GM18508 (cell line): ENCODE measurements at regions not wholly inside any gene's neighbourhood (a gene's known extent, or its start where the extent isn't known, plus 50 kb on each side); places are given as distances from the start of the nearest gene placed in this dataset.
A peak's percentile ranks its signal among the peaks of the same experiment; 100 is the strongest.
"Not testable (repeated sequence)": the region's sequence is repeated elsewhere in the genome, so short reads cannot be mapped to it uniquely, and the experiment has no call there.

Source experiments
- ATAC-seq: cut with Tn5 transposase; IDR thresholded peaks from one replicate; pipeline ENCODE4 v1.9.1; 2021; ENCODE audit warnings: moderate number of reproducible peaks; ENCODE audit not compliant: insufficient read depth, unreplicated experiment

DNA sequence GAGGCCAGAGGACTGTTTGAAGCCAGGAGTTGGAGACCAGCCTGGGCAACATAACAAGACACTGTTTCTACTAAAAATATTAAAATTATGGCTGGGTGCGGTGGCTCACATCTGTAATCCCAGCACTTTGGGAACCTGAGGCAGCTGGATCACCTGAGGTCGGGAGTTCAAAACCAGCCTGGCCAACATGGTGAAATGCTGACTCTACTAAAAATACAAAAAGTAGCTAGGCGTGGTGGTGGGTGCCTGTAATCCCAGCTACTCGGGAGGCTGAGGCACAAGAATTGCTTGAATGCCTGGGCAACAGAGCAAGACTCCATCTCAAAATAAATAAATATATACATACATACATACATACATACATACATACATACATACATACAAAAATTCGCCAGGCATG, 99.7 kb downstream of the TMEM130 start:
- ATAC-seq, result not testable (repeated sequence)

DNA sequence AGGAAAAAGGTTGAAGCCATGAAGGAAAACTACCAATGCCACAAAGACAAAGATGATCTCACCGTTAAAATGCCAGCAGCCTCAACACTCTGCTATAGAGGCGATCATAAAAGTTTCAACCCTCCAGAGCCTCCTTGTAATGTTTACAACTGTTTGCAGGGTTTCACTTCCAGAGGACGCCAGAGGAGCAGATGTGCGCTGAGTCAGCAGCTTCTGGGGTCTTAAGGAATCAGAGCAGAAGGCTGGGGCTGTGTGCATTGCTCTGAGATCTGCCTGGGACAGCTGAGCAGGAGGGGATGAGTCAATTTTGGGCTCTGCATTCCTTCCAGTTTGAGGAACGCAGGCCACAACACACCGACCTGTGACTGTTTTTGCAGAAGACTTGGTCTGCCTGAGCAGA, 98.3 kb downstream of the TMEM130 start:
- ATAC-seq, result no peak

GRCh38 chr7:98771941-98772603, 97.7 kb downstream of the TMEM130 start:
- no peak for ATAC-seq

DNA sequence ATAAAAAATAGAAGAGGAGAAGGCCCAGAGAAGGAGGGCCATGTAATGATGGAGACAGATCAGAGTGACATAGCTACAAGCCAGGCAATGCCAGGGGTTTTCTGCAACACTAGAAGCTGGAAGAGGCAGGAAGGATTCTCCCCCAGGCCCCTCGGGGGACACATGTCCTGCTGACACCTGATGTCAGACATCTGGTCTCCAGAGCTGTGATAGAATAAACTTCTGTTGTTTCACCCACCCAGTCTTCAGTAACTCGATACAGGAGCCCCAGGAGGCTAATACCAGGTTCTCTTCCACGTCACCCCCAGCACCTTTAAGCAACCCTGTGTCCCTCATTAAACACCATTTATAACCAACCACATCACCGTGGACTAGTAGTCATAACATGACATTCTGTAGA, 94.9 kb downstream of the TMEM130 start:
- ATAC-seq, result no peak

DNA sequence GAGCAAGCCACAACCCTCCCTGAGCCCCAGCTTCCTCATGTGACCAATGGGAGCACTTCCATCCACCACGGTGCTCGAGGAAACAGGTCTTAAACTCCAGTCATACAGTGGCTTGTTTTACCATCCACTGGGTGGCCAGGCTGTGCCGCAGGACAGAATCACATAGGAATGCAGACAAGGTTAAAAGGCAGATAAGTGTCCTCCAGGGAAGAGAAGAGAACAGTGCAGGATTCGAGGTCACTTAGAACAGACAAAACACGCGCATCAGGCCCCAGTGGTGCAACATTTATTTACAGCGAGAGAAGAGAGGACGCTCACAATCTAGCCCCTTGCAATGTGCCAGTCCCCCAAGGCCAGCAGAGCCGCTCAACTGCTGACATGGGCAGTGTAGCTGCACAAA, 92.8 kb downstream of the TMEM130 start:
- ATAC-seq, result no peak

DNA sequence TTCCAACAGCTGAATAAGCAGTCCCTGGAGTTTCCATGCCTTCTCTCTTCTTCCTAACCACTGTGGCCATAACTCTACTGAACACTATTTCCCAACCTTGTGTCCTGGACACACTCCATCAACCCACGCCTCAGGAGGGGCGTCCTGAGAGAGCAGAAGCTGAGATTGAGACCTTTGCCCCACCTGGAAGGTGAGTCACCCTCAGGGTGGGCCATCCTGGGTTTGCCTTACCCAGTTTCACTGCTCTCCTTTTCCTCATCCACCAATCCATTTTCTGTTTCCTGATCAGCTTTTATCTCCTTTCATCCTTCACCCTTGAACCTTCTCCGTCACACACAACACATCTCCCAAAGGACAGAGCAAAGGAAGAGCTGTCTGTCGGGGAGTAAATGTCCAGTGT, 91.4 kb downstream of the TMEM130 start:
- ATAC-seq, result no peak

DNA sequence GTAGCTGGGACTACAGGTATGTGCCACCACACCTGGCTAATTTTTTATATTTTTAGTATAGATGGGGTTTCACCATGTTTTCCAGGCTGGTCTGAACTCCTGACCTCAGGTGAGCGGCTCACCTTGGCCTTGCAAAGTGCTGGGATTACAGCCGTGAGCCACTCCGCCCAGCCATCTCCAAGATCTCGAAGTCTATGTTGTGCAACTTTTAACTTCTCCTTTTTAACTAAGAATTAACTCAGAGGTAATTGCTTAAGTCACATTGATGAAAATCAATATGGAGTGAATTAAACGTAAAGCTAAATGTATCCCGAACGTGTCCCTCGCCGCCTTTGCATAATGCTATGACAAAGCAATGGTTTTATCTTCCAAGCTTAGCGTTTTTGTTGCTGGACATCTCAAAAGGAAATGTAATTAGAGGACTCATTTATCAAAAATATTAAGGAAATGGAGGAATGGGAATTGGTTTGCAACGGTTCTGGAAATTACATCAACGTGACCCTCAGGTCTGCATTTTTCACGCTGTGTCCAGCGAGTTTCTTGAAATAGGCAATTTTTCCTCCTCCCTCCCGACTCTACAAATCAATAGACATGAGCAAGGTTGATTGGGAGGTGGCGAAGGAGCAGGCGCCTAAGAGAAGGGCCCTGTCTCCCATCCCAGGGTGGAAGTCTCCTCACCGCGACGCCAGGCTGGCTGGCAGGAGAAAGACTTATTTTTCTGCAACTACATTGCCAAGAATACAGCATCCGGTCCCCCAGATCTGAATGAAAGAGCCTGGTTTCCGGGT, 89.8 kb downstream of the TMEM130 start:
- ATAC-seq, result no peak

DNA sequence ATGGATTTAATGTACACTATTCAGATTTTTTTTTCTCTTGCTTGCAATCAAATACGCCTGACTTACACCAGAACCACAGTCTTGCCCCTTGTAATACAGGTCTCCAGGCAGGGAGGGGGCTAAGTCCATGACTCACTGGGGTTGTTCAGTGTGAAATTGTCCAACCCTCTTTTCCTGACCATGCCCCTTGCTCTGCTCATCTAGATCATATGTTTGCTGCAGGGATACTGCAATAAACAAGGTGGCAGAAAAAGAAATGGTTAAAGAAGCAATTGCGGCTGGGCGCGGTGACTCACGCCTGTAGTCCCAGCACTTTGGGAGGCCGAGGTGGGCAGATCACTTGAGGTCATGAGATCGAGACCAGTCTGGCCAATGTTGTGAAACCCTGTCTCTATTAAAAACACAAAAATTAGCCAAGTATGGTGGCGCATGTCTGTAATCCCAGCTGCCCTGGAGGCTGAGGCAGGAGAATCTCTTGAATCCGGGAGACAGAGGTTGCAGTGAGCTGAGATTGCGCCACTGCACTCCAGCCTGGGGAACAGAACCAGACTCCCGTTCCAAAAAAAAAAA, 85.5 kb downstream of the TMEM130 start:
- ATAC-seq, result no peak

- ATAC-seq, result no peak
Measured at GRCh38 chr7:98785929-98786571, 83.8 kb downstream of the TMEM130 start.

DNA sequence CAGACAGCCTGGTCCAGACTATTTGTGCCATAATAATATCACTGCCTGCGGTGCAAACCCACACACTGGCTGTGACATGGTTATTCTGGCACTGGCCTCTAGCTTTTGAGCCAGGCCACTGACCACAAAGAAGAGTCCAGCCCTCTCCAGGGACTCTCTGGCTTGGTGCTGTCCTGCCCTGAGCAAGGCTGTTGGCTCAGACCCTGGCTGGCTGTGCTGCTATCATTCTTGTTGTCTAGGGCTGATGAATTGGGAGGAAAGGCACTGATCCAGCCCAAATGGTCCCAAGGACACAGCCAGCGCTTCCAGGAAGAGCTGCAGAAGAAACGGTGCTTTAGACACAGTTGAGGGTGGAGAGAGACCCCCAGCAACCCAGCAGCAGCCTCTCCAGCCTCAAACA, 80.8 kb downstream of the TMEM130 start:
- ATAC-seq, result no peak

GRCh38 chr7:98794453-98794852, 75.4 kb downstream of the TMEM130 start:
- not testable (repeated sequence) for ATAC-seq

DNA sequence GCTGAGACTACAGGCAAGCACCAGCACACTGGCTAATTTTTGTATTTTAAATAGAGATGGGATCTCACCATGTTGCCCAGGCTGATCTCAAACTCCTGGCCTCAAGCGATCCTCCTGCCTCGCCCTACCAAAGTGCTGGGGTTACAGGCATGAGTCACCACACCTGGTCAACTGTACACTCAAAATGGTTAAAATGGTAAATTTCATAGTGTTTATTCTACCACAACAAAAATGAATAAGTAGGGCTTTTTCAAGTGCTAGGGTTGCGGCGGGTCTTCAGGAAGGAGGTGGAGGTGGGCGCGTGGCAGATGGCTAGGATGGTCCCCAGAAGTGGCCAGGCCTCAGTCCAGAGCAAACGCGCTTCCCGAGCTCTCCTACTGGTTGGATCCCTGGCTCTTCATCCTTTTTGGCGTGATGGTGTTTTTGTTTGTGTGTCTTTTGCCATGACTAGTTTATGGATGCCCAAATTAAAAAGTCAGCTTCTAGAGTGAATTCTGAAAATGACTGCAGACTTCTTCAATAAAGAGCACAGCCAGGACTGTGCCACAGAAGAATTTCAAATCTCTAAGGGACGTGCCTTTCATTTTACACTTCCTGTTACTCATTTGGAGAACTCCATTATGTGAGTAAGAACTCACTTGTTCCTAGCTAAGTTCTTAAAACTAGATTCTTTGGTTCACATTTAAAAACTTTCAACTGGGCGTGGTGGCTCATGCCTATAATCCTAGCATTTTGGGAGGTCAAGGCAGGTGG, 73.9 kb downstream of the TMEM130 start:
- peak; percentile 89 for ATAC-seq
